WERI-Rb-1 (cell line): ENCODE measurements at regions not wholly inside any gene's neighbourhood (a gene's known extent, or its start where the extent isn't known, plus 50 kb on each side); places are given as distances from the start of the nearest gene placed in this dataset.

Experiments used
- DNase-seq: peaks from one replicate; pipeline ENCODE4 v3.0.0-alpha.2; 2020
- H3K27ac ChIP-seq: fragments of 250-450 bp; sonication (Bioruptor Pico); 2 replicates; pipeline ENCODE4 v1.5.1; 2020; ENCODE audit warnings: mild to moderate bottlenecking, moderate library complexity
- H3K27me3 ChIP-seq: fragments of 250-450 bp; sonication (Bioruptor Pico); 2 replicates; pipeline ENCODE4 v1.5.1; 2021; ENCODE audit warnings: mild to moderate bottlenecking, low read depth, moderate library complexity; ENCODE audit not compliant: insufficient read depth, severe bottlenecking
- H3K36me3 ChIP-seq: fragments of 250-450 bp; sonication (Bioruptor Pico); 2 replicates; pipeline ENCODE4 v1.5.1; 2020; ENCODE audit warnings: mild to moderate bottlenecking, moderate library complexity
- H3K4me3 ChIP-seq: 2 replicates; pipeline ENCODE4 v1.5.1; 2011; ENCODE audit warnings: low read depth, mild to moderate bottlenecking, control low read depth, low read length
- H3K9me3 ChIP-seq: fragments of 250-450 bp; sonication (Bioruptor Pico); 2 replicates; pipeline ENCODE4 v1.5.1; 2021; ENCODE audit warnings: mild to moderate bottlenecking, moderate library complexity; ENCODE audit not compliant: severe bottlenecking
- TF ChIP-seq, protein P1 (sequence below): IDR thresholded peaks from 2 replicates; pipeline ENCODE4 v1.5.1; 2011; ENCODE audit warnings: low read depth, mild to moderate bottlenecking, control low read depth, inconsistent platforms, low read length

DNA sequence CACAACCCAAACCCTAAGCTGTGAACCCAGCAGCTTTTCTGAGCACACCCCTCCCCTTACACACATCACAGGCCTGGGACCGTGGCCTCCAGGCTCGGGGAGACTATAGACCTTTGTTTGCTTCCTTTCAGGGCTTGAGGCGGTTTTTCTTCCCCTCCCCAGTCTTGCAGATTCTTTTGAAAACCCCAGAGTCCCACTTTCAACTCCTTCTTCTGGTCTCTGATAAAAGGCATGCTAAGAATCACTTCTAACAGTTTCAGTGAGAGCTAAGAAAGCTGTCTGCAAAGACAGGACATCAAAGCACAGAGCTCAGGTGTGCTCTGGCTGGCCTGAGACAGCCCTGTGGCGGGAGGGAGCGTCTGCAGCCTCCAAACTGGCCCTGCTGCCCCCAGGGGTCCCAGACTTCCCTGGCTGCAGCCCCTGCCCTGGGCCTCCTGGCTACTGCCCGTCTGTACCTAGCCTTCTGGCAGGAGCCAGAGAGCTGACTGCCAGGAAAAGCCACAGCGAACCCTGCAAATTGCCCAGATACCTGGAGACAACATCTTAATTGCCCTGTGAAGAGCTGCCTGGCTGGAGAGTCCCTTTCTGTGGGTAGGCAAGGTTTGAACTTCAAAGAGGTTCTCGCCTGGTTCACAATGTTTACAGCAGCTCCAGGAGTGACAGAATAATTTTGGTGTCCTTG, 138.9 kb downstream of the GADD45G start:
- no peaks in the 10 kb centered on the region for H3K27me3 ChIP-seq
- H3K27ac ChIP-seq: peak overlapping the region; percentile 14
- no peaks in the 10 kb centered on the region for H3K36me3 ChIP-seq
- no peak for DNase-seq
- H3K4me3 ChIP-seq: no peak overlapping the region
- H3K9me3 ChIP-seq: peaks cover 2% of the 10 kb centered on the region
- TF ChIP-seq, protein P1, sequence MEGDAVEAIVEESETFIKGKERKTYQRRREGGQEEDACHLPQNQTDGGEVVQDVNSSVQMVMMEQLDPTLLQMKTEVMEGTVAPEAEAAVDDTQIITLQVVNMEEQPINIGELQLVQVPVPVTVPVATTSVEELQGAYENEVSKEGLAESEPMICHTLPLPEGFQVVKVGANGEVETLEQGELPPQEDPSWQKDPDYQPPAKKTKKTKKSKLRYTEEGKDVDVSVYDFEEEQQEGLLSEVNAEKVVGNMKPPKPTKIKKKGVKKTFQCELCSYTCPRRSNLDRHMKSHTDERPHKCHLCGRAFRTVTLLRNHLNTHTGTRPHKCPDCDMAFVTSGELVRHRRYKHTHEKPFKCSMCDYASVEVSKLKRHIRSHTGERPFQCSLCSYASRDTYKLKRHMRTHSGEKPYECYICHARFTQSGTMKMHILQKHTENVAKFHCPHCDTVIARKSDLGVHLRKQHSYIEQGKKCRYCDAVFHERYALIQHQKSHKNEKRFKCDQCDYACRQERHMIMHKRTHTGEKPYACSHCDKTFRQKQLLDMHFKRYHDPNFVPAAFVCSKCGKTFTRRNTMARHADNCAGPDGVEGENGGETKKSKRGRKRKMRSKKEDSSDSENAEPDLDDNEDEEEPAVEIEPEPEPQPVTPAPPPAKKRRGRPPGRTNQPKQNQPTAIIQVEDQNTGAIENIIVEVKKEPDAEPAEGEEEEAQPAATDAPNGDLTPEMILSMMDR: peak; percentile 35; the same call in 1 of the 2 replicates

DNA sequence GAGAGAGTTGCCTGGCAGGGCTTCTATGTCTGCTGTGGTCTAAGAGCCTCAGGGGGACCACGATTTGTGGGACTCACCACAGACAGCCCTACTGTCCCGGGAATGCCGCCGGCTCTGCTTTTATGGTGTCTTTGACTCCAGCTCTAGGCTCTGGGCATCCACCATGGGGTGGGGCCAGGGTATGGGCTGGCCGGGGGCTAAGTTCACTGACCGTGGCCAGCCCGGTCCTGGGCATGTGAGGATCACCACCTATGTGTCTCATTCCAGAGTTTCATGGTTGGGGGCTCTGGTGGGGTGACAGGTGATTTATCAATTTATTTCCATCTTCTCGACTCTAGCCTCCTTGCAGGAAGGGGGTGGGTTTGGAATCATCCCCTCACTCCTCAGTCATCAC, 139.4 kb downstream of the GADD45G start:
- no peaks in the 10 kb centered on the region for H3K27me3 ChIP-seq
- peaks cover 2% of the 10 kb centered on the region for H3K9me3 ChIP-seq
- peak overlapping the region; percentile 14; the same call in 1 of the 2 replicates for H3K27ac ChIP-seq
- no peaks in the 10 kb centered on the region for H3K36me3 ChIP-seq
- TF ChIP-seq, protein P1: no peak
- no peak for DNase-seq
- no peak overlapping the region for H3K4me3 ChIP-seq

DNA sequence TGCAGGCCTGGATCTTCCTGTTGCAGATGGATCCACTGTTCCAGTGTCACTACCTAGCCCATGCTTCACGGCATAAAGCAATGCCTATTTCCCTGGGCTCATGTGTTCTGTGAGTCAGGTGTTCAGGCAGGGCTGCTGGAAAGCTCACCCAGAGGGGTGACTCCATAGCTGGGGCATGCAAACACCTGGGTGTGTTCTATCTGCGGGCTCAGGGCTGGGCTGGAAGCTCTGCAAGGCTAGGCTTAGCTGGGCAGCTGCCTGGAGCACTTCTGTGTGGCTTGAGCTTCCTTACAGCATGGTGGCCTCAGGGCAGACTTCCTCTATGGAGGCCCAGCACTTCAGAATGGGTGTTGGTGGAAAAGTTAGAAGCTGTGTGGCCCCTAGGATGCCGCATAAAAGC, 139.9 kb downstream of the GADD45G start:
- DNase-seq: no peak
- TF ChIP-seq, protein P1: no peak

DNA sequence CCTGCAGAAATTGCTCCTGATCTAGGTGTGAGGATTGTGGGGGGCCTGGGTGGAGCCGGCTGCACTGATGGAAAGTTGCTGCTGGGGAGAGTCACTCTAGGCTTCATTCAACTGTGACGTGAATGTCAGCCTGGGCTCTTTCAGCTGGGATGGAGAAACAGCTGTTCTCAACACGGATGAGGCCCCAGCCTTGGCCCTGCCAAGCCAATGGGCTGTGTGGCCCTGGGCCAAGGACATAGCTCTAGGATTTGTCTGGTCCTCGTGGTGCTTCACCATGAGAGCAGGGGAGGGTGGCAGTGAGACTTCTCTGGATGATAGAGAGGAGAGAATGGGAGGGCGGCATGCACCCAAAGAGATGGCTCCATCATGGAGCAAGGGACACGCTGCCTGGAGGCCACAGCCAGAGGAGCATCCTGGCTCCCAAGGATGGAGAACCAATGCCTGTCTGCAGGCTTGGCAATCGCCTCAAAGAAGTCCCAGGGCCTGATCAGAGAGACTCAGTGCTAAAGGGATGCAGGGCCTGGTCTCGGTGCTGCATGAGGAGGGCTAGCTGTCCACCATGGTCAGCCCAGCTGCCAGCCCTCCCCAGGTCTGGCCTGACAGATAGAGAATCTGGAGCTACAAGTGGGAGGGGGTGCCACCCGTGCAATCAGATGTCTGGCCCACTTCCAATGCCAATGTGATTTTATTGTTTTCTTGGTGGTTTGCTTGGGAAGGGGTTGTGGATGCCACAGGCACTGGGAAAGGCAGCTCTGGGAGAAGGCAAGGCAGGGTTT, 141.0 kb downstream of the GADD45G start:
- Histone ChIP-seq H3K36me3 (no peaks in the 10 kb centered on the region), H3K9me3 (peaks cover 2% of the 10 kb centered on the region), H3K4me3 (no peak overlapping the region), H3K27me3 (no peaks in the 10 kb centered on the region), H3K27ac (peak overlapping the region; percentile 88)
- TF ChIP-seq, protein P1: no peak
- no peak for DNase-seq

More for the DNA sequence above, 139.9 kb downstream of the GADD45G start:
- Histone ChIP-seq H3K9me3 (peaks cover 2% of the 10 kb centered on the region), H3K27me3 (no peaks in the 10 kb centered on the region), H3K27ac (peak overlapping the region; percentile 12; the same call in 1 of the 2 replicates), H3K4me3 (no peak overlapping the region), H3K36me3 (no peaks in the 10 kb centered on the region)

DNA sequence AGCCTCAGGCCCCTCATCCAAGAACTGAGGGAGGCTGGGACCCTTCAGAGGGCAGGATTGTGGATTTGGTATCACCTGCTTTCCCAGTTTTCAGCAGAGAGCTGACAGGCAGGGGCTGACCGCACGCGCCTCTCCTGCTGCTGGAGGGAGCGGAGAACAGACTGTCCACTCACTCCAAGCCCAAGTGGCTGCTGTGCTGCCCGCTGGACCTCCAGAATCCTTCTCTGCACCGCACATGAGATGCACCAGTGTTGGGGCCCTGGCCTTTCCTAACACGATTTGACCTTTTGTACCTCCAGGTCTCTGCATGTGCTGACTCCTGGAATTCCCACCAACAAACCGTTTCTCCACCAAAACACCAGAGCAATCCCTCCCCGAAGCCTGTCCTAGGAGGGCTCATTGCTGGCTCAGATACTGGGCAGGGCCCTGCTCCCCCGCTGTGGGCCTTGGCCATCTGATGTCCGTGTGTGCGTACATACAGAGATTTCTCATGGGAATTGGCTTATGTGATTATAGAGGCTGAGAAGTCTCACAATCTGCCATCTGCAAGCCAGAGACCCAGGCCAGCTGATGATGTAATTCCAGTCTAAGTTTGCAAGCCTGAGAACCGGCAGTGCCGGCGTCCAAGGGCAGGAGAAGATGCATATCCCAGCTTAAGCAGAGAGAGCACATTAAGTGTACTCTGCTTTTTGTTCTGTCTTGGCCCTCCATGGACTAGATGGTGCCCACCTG, 141.7 kb downstream of the GADD45G start:
- no peaks in the 10 kb centered on the region for H3K27me3 ChIP-seq
- no peak overlapping the region for H3K4me3 ChIP-seq
- no peaks in the 10 kb centered on the region for H3K36me3 ChIP-seq
- peak; percentile 92 for DNase-seq
- TF ChIP-seq, protein P1: no peak
- H3K9me3 ChIP-seq: peaks cover 2% of the 10 kb centered on the region
- peak overlapping the region; percentile 88 for H3K27ac ChIP-seq
